ENCODE measurements at regions not wholly inside any gene's neighbourhood (a gene's known extent, or its start where the extent isn't known, plus 50 kb on each side); places are given as distances from the start of the nearest gene placed in this dataset.
"Not testable (repeated sequence)": the region's sequence is repeated elsewhere in the genome, so short reads cannot be mapped to it uniquely, and the experiment has no call there.

DNA sequence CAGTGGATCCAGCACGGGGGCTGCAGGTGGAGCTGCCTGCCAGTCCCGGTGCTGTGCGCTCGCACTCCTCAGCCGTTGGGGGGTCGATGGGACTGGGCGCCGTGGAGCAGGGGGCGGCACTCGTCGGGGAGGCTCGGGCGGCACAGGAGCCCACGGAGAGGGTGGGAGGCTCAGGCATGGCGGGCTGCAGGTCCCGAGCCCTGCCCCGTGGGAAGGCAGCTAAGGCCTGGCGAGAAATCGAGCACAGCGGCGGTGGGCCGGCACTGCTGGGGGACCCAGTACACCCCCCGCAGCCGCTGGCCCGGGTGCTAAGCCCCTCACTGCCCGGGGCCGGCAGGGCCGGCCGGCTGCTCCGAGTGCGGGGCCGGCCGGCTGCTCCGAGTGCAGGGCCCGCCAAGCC lies 52.3 kb upstream of the MARK1 start:
- not testable (repeated sequence) for DNase-seq

DNA sequence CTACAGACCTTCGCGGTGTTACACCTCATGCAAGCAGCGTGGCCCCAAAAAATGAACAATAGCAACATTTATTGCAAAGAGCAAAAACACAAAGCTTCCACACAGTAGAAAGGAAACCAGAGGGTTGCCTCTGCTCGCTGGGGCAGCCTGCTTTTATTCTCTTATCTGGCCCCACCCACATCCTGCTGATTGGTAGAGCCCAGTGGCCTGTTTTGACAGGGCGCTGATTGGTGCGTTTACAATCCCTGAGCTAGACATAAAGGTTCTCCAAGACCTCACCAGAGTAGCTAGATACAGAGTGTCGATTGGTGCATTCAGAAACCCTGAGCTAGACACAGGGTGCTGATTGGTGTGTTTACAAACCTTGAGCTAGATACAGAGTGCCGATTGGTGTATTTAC lies 52.8 kb upstream of the MARK1 start:
- not testable (repeated sequence) for DNase-seq

DNA sequence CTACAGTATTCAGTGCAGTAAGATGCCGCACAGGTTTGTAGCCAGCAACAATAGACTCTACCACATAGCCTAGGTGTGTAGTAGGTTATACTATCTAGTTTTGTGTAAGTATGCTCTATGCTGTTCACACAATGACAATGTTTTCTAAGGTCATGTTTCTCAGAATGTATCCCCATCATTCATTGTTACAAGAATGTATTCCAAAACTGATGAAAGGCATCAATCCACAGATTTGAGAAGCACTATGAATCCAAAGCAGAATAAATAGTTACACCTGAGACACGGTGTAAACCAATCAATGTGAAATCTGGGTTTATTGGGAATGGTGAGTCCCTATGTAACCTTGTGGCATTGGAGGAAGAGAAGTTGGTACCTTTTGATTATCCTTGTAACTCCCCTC lies 54.5 kb upstream of the MARK1 start:
- no peak for DNase-seq

DNA sequence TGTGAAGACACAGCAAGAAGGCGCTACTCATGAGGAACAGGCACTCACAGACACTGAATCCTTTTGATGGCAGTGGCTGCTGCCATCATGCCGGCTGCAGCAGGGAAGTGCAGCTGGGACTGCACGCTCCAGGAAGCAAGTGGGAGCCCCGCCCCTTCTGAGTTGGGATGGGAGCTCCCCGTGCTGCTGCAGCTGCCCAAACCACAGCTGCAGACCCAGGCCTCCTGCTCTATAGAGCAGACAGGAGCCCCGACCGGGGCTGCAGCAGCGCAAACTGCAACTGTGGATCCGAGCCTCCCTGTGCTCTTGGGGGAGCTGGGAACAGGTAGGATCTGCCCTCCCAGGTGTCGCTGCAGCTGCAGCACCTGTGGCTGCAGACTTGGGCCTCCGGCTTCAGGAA lies 65.2 kb upstream of the MARK1 start:
- peak in 1 of 51 donors; percentile 5 for DNase-seq

DNA sequence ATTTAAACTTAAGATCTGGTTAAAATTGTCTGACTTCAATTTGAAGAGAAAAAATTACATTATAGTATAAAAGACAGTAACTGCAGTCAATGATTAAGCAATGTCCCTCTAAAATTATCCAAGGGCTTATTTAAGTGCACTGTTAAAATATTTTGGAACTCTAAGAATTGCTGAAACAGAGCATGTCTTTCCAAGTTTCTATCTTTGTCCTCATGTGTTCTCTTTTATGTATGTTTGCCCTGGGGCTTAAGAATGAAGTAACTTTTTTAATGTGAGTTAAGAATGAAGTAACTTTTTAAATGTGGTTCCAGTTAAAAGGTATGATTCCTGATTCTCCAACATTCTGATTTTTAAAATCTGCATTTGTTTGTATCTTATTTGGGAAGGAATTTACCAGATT lies 69.0 kb upstream of the MARK1 start:
- DNase-seq = no peak

DNA sequence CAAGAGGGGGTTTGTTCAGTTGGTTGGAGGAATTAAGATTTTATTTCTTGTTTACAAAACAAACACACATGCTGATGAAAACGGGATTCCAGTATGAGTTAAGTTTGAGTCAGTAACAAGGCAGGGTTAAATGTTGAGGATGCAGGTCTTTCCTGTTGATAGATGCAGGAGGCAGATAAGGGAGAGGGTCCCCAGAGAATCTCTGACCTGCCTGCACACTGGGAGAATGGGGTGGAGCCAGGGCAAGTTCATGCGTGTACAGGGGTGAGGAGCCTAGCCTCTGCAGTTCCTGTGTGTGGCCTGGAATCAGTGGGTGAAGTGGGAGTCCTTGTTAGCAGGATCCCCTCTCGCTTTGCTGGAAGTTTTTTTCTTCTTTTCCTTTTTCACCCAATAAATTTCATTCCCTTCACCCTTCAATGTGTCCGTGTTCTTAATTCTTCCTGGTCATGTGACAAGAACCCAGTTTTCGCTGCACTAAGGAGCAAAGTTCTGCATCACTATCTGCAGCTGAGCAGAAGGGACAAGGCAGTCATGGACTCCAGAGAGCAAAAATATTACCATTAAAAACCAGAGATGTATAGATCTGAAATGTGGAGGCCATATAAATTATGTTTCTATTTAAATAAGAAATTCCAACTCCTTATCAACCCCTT lies 69.9 kb upstream of the MARK1 start:
- DNase-seq = no peak

DNA sequence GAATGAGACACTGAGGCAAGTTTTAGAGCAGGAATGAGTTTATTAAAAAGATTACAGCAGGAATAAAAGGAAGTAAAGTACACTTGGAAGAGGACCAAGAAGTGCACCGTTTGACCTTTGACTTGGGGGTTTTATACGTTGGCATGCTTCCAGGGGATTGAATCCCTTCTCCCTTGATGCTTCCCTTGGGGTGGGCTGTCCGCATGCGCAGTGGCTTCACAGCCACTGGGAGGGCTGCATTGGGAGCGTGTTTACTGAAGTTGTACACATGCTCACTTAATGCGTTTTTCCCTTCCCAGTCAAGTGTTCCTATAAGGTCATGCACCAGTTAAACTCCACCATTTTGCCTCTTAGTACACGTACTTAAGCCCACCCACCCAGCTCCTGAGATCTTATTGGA lies 72.4 kb upstream of the MARK1 start:
- no peak for DNase-seq

DNA sequence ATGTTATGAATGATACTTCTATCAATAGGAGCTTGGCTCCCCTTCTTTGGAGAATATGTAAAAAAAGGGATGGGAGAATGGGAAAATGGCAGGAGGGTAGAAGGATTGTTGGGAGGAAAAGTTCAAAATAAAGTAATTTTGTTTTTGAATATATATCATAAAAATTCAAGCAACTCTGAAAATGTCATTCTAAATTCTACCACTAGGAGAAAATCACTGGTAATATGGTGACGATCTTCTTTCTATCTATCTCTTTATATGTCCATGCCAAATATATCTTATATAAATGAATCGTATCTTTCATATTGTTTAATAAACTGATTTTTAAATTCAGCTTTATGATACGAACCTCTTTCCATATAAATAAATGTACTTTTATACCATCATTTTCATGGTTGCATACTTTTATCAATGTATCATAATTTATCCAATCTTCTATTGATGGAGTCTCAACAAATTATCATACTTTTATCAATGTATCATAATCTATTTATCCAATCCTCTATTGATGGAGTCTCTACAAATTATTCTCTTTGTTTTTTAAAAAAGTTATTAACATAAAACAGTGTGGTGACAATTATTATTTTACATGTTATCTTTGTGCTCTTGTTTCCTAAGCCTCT lies 73.7 kb upstream of the MARK1 start:
- no peak for DNase-seq

DNA sequence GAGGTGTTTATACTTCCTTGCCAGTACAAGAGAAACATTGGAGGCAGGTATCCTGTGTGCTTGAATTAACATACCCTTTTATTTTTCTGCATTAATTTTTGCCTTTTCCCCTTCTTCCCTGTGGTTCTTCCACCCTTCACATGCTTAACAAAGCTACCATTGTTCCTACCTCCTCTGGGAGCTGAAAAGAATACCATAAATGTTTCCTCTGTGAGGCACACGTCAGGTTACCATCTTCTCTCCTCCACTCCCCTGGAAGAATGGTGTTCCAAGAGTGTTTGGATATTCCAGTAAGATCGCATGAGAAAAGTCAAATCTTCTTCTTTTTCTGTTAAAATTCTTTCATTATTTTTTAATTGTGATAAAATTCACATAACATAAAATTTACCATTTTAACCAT lies 74.6 kb upstream of the MARK1 start:
- no peak for DNase-seq

DNA sequence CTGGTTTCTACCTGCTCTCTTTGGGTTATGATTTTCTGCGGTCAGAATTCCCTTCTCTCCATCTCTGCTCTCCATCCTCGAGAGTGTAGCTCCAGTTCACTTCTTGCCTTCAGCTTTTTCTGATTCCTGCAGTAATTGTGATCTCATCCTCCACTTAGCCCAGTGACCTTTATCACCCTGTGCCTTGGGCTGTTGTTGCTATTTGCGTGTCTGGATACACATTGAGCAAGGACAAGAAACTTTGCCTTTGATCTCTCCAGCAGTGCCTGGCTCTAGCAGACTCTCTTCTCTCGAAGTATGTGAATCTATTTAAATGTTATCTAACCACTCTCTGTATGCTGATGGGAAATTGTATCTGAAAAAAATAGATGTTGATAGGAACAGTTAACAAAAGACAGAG lies 76.4 kb upstream of the MARK1 start:
- no peak for DNase-seq

DNA sequence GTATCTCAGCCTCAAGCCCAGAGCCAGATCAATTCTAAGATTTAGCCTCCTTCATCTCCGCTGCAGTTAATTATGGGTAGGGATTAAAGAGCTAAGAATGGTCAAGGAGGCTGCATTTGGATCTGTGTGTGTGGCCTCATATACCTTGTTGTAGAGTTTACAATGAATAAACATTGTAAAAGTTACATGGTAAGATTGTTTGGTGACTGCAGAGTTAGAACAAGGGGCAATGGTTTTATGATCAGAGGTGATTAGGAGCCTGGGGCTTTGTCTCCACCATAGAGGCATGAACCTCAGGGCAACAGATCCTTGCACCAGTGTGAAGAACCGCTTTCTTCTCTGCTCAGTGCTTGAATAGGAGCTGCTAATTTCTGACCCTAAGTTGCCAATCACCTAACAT lies 77.0 kb upstream of the MARK1 start:
- no peak for DNase-seq

DNA sequence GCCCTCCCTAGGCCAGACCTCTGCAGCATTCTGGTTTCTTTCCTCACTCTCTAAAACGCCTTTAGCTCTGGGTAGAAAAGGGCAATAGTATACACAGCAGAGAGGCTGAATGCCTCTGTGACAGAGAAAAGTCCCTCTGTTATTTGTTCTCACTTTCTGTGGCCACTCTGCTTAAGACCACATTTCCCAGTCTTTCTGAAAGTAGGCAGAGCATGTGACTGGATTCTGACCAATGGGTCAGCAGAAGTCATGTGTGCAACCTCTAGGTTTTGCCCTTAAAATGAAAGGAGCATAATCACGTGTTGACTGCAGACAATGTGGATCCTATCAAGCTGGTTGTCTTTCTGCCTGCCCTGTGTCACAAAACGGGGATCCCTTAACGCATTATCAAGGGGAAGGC lies 79.7 kb upstream of the MARK1 start:
- no peak for DNase-seq

DNA sequence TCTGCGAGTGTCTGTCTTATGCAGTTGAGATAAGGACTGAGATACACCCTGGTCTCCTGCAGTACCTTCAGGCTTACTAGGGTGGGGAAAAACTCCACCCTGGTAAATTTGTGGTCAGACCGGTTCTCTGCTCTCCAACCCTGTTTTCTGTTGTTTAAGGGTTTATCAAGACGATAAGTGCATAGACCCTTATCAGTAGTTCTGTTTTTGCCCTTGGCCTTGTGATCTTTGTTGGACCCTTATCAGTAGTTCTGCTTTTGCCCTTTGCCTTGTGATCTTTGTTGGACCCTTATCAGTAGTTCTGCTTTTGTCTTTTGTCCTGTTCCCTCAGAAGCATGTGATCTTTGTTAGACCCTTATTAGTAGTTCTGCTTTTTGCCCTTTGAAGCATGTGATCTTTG lies 83.3 kb upstream of the MARK1 start:
- DNase-seq = not testable (repeated sequence)

DNA sequence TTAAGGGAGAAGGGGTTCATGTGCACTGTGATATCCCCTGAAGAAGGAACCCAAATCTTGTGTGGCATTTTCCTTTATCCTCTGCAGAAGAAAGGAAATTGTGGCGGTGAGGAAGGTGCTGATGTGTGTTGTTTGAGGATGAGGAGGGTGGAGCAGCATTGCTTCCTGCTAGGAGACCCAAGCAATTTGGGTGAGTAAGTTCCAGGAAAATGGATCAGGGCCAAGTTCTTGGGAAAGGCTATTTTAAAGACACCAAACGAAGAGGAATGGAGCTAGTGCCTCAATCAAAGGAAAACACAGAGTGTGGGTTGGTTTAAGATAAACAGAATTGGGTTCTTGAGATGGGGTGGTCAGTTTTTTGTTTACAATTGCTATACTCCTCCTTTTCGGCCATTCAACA lies 86.7 kb upstream of the MARK1 start:
- no peak for DNase-seq

DNA sequence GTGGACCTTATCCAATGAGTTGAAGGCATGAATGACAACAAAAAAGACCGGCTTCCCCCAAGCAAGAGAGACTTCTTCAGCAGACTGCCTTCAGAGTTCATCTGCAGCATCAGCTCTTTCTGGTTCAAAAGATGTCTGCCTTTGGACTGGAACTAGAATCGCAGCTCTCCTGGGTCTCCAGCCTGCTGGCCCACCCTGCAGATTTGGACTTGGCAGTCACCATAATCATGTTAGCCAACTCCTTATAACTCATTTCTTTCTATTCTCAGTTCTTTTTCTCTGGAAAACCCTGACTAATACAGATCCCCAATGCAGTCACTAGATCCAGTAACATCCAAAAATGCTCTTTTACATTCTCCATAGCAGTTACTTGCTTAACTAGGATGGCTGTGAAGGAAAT lies 89.2 kb upstream of the MARK1 start:
- no peak for DNase-seq

DNA sequence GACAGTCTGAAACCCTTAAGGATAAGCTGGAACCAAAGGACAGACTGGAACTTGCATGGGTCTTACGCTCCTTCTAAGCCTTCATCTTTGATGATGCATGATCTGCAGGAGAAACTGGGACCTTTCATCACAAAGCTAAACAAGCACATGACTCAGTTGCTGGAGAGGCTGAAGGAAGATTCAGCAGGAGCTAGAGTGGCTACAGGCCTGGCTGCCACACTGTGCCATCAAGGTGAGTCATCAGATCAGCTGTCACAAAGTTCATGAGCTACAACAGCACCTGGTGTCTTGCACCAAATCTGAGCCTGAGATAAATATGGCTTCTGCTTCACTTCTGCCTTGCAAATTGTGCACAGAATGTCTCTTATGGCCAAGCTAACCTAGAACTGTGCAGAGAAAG lies 95.5 kb upstream of the MARK1 start:
- DNase-seq = no peak

DNA sequence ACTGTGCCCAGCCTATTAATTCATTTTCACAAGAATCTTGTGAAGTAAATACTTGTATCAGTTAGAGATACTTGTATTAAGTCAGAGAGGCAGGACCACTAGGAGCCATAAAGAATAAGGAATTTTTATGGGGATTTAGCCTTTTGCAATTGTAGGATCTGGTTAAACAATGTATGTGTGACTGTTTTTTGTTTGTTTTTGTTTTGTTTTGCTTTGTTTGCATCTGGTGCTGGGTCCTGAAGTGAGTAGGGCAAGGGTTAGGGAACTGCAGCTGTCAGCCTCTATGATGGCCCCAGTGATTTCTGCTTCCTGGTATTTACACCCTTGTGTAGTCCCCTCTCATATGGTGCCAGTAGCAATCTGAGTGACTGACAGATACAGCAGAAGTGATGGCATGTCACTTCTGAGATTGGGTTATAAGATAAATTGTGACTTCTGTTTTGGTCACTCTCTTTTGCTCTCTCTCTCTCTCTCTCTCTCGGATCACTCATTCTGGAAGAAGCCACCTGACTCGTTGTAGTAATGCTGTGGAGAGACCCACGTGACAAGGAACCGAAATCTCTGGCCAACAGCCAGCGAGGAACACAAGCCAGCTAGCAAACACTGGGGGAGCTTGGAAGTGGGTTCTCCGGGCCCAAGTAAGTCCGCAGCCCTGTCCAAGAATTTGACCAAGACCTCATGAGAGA lies 96.2 kb upstream of the MARK1 start:
- no peak for DNase-seq

DNA sequence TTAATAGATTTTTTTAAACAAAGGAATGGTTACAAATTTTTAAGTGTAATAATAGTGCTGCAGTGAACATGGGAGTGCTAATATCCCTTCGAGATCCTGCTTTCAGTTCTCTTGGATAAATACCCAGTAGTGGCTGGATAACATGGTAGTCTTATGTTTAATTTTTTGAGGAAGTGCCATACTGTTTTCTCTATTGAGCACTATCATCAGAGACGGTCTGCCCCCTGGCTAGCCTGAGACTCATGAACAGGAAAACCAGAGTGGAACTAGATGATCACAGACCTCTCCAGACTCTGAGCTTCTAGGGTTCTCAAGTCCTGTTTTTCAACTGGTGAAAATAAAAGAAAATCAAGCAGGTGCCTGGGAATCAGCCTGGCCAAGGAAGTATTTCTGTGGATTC lies 97.3 kb upstream of the MARK1 start:
- no peak for DNase-seq

DNA sequence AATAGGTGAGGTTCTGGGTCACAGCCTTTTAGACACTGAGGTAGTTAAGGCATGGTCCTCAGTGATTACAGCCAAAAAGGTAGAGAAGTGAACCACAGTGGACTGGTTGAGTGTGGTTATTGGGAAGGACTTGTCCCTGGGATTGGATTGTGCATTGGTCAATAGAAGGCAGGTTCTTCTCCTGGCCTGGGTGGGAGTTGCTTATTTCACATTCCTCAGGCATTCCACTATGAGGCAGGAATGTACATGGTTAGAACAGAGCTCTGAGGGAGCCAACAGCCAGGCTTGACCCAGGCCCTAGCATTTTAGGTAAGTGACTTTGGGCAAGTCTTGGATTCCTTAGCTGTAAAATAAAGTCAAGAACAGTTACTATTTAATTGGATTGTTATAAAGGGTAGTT lies 97.9 kb upstream of the MARK1 start:
- no peak for DNase-seq

DNA sequence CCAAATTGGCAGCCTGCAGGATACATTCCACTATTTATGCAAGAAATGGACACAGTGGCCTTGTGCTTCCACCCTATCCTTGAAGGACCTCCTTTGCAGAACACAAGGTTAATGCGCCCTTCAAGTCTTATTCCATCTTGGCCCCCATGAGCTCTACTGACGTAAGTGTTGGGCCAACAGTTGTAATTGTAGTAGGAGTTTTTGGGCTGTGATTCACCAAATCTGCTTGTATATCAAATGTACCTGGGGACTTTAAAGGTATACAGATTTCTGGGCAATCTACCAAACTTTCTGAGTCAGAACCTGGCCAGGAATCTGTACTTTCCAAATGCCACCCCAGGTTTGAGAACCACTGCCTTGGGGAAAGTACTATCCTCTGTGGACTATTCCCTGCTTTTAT lies 100.9 kb upstream of the MARK1 start:
- DNase-seq = no peak

DNA sequence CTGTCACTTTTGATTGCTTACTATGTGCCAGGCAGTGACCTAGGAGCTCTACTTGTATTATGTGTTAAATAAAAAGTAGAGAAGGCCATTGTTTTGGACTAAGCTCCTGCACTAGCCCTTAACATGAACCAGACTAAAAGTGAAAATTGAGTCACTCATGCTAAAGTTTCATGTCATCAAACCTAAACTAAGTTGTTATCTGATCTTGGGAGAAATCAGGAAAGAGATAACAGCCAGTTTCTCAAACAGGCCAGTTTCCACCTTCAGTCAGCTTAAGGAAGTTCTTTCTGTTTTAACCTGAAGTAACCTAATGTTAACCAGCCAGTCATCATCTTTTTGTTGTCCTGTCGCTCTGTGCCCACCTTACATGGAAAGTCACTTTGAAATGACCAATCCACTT lies 102.1 kb upstream of the MARK1 start:
- no peak for DNase-seq

DNA sequence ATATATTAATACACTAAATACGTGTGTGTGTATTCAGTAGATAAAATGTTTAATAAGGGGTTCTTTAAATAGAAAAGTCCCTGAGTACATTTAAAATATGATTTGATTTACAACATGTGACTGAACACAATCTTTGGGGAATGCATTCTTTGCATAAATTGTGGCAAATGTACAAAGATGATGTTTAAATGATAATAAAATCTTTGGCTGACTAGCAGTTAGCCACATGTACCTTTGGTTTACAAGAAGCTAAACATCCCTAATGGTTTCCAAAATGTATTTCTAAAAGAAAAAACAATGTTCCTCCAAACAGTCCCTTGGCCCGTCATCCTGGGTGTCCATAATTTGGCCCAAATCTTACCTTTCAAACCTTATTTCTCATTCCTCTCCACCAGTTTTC lies 106.4 kb upstream of the MARK1 start:
- DNase-seq = no peak

DNA sequence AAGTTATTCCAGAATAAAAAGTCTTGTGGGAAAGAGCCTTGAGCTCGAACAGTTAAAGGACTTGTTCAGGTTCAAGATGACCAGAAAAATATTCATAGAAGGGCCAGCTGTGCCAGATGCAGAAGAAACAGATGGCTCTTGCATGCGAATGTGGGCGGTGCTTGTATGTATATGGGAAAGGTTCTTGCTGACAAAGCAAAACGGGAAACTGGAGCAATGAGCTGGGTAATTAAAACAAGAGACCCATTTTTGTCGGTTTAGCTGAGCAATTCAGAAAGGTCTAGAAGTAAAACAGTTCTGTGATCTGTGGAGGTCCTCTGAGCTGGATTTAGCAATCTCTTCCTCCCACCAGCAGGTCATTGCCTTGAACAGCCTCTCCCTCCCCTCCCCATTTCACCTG lies 107.2 kb upstream of the MARK1 start:
- no peak for DNase-seq

Measured in hypothalamus (tissue), 51 donors.